GM10266 (cell line): ENCODE measurements at regions not wholly inside any gene's neighbourhood (a gene's known extent, or its start where the extent isn't known, plus 50 kb on each side); places are given as distances from the start of the nearest gene placed in this dataset.

Experiments used
- DNase-seq: peaks from one replicate; pipeline ENCODE4 v3.0.0; 2012; ENCODE audit errors: extremely low spot score
- CTCF ChIP-seq: IDR thresholded peaks from 2 replicates; pipeline ENCODE4 v1.5.1; 2012; ENCODE audit warnings: mild to moderate bottlenecking, low read depth; ENCODE audit not compliant: control insufficient read depth, insufficient read depth; ENCODE audit errors: missing control alignments

- no peak for DNase-seq
- no peak for TF ChIP-seq CTCF
Measured at GRCh38 chr2:67970071-67970470, 92.7 kb downstream of the C1D start.

- no peak for TF ChIP-seq CTCF
- no peak for DNase-seq
Measured at GRCh38 chr2:67970542-67970941, 92.3 kb downstream of the C1D start.

- DNase-seq: no peak
- TF ChIP-seq CTCF: no peak
Measured at GRCh38 chr2:67974559-67975430, 88.0 kb downstream of the C1D start.

- DNase-seq: no peak
- TF ChIP-seq CTCF: no peak
Measured at GRCh38 chr2:67977464-67977863, 85.3 kb downstream of the C1D start.

GRCh38 chr2:67982956-67983355, 79.8 kb downstream of the C1D start:
- no peak for TF ChIP-seq CTCF
- no peak for DNase-seq

- no peak for DNase-seq
- TF ChIP-seq CTCF: no peak
Measured at GRCh38 chr2:67984600-67984999, 78.2 kb downstream of the C1D start.

- no peak for DNase-seq
- no peak for TF ChIP-seq CTCF
Measured at GRCh38 chr2:67985586-67985985, 77.2 kb downstream of the C1D start.
